ENCODE measurements at regions not wholly inside any gene's neighbourhood (a gene's known extent, or its start where the extent isn't known, plus 50 kb on each side); places are given as distances from the start of the nearest gene placed in this dataset.

- in situ Hi-C loops (cut with HindIII; ENCODE audit: extremely low pct_ligation_motif_present, low pct_unique_long_range_greater_than_20kb), result no loop called here
- Histone ChIP-seq H3K4me3 (replicated peaks in 1 of 3; ENCODE audit: insufficient read depth in 1 of 3, low read depth in 2 of 3, low read length in 3 of 3) (no peak overlapping the region), H3K36me3 (replicated peaks in 1 of 2; ENCODE audit: control insufficient read depth in 1 of 2, insufficient read depth in 2 of 2, low read length in 2 of 2) (no peaks in the 10 kb centered on the region), H3K9ac (ENCODE audit: insufficient read depth, low read depth, low read length) (no peak overlapping the region), H3K9me3 (ENCODE audit: low read length) (peaks cover 22% of the 10 kb centered on the region), H3K79me2 (ENCODE audit: insufficient read depth, low read length) (no peaks in the 10 kb centered on the region), H3K4me2 (ENCODE audit: low read depth, low read length) (no peak overlapping the region), H3K4me1 (ENCODE audit: insufficient read depth, low read length) (no peaks in the 10 kb centered on the region), H3K27me3 (ENCODE audit: control insufficient read depth in 1 of 2, insufficient read depth in 2 of 2, low read length in 2 of 2) (no peaks in the 10 kb centered on the region), H4K20me1 (ENCODE audit: insufficient read depth, low read length) (no peaks in the 10 kb centered on the region), H2AFZ (ENCODE audit: low read length) (no peak overlapping the region), H3K27ac (ENCODE audit: extremely low read length, insufficient read depth, low read length) (no peak overlapping the region)
- ChIA-PET CTCF (ENCODE audit: low intra/inter-chr PET ratio, low total read pairs) (no interaction called here), POLR2A (no interaction called here)
- FAIRE-seq, result no peak
- no peak for ATAC-seq
- TF ChIP-seq PCBP2 (optimal IDR thresholded peaks at IDR 0.05; ENCODE audit: low read depth, low read length, poor library complexity, severe bottlenecking) (no peak), ZNF431 (CRISPR knock-in tag; IDR thresholded peaks at IDR 0.05; ENCODE audit: borderline replicate concordance, low read depth) (no peak), ZNF136 (CRISPR knock-in tag; IDR thresholded peaks at IDR 0.05; ENCODE audit: low read depth) (no peak), ZNF230 (CRISPR knock-in tag; IDR thresholded peaks at IDR 0.05) (no peak), LRRFIP1 (CRISPR knock-in tag; conservative IDR thresholded peaks at IDR 0.05) (no peak), ZNF710 (CRISPR knock-in tag; IDR thresholded peaks at IDR 0.05; ENCODE audit: borderline replicate concordance) (no peak), ZNF749 (CRISPR knock-in tag; IDR thresholded peaks at IDR 0.05; ENCODE audit: borderline replicate concordance) (no peak)
- 100% methylated on average over 1 of the region's 25 CpGs for WGBS (ENCODE audit: low lambda C conversion rate)
- DNase-seq (ENCODE audit: low spot score), result no peak
- BruUV-seq (replicated peaks), result no TSS peak
- intact Hi-C loops (cut with micrococcal nuclease; ENCODE audit: unreplicated experiment), result no loop called here
Measured at GRCh38 chr13:58773280-58773859, 1141.8 kb downstream of the PCDH17 start.

Data from HepG2 (cell line).